ENCODE measurements at regions not wholly inside any gene's neighbourhood (a gene's known extent, or its start where the extent isn't known, plus 50 kb on each side); places are given as distances from the start of the nearest gene placed in this dataset.

DNA sequence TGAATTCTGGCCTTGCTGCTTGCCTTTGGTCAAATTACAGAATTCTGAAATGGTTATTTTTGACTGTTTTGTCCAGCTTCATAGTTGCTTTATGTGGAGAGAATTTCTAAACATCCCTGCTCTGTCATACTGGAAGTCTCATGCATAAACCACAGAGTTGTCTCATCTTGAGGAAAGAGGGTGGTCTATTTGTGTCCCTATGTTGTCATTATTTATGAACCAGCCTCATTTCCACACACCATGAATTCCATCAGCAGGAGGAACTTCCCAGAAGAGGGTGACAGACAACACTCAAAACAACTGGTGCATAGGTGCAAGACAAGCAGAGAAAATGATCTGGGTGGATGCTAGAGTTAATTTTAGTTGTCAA, 525.8 kb upstream of the GOT2 start:
- intact Hi-C loops (cut with DNase I; ENCODE audit: low total_unique reads) = no loop called here
- H3K4me1 ChIP-seq = no peaks in the 10 kb centered on the region

DNA sequence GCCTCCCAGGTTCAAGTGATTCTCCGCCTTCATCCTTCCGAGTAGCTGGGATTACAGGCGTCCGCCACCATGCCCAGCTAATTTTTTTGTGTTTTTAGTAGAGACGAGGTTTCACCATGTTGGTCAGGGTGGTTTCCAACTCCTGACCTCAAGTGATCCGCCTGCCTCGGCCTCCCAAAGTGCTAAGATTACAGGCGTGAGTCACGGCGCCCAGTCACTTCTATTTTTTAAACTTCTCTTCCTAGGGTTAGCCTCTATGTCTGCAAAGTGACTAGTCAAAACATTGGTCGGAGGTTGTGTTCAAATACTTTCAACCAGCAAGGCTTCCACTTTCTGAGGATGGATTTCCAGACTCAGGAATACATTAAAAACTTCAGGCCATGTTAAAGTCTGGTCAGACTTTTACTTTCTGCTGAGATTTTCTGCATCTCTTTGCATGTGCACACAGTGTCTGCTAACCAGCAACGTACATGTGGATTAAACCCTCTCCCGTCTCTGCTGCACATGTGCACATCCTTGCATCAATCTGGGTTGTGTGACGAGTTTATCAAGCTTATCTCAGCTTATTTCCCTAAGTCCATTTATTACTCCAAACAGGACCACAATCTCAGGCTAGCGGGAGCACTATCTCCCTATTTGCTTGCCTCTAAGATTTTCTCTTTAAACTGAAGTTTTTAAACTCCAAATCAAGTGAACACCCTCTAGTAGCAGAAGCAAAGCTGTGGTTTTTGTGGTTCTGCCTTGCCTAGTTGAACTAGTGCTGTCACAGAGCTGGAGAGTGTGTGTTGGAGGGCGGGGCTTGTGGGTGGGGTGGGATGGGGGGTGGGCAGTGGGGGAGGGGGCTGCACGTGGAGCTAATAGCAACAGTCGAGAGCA, 525.2 kb upstream of the GOT2 start:
- no peaks in the 10 kb centered on the region for H3K36me3 ChIP-seq
- TF ChIP-seq, protein P1, sequence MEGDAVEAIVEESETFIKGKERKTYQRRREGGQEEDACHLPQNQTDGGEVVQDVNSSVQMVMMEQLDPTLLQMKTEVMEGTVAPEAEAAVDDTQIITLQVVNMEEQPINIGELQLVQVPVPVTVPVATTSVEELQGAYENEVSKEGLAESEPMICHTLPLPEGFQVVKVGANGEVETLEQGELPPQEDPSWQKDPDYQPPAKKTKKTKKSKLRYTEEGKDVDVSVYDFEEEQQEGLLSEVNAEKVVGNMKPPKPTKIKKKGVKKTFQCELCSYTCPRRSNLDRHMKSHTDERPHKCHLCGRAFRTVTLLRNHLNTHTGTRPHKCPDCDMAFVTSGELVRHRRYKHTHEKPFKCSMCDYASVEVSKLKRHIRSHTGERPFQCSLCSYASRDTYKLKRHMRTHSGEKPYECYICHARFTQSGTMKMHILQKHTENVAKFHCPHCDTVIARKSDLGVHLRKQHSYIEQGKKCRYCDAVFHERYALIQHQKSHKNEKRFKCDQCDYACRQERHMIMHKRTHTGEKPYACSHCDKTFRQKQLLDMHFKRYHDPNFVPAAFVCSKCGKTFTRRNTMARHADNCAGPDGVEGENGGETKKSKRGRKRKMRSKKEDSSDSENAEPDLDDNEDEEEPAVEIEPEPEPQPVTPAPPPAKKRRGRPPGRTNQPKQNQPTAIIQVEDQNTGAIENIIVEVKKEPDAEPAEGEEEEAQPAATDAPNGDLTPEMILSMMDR (IDR thresholded peaks at IDR 0.05) = no peak
- TF ChIP-seq POLR2A (IDR thresholded peaks at IDR 0.05) = no peak
- no peaks in the 10 kb centered on the region for H3K4me1 ChIP-seq
- no peak for DNase-seq
- H3K9me3 ChIP-seq = no peaks in the 10 kb centered on the region
- no peak overlapping the region for H3K4me3 ChIP-seq
- H3K27ac ChIP-seq = no peak overlapping the region
- intact Hi-C loops (cut with DNase I; ENCODE audit: low total_unique reads) = no loop called here
- no peaks in the 10 kb centered on the region for H3K27me3 ChIP-seq

More for the DNA sequence above, 525.8 kb upstream of the GOT2 start:
- no peaks in the 10 kb centered on the region for H3K36me3 ChIP-seq
- no peak overlapping the region for H3K27ac ChIP-seq
- no peak for TF ChIP-seq POLR2A (IDR thresholded peaks at IDR 0.05)
- TF ChIP-seq, protein P1 (IDR thresholded peaks at IDR 0.05) = no peak
- no peak overlapping the region for H3K4me3 ChIP-seq
- no peaks in the 10 kb centered on the region for H3K9me3 ChIP-seq
- no peaks in the 10 kb centered on the region for H3K27me3 ChIP-seq
- DNase-seq = no peak

DNA sequence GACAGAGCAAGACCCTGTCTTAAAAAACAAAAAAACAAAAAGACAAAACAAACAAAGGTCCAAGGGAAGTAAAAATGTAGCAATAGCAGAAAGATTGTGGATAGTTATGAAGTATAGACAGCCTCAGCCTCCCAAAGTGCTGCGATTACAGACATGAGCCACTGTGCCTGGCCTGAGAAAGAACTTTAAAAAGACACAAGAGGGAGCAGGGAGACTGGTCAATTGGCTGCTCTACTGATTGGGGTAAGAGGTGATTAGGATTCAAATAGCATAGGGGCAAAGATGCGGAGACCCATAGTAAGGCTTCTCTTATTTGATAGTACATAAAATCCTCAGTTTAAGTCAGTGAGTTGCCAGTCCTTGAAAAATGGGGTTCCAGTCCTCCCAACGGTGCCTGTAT, 518.2 kb upstream of the GOT2 start:
- Histone ChIP-seq H3K4me1 (no peaks in the 10 kb centered on the region), H3K27ac (no peak overlapping the region), H3K4me3 (no peak overlapping the region), H3K27me3 (no peaks in the 10 kb centered on the region), H3K9me3 (no peaks in the 10 kb centered on the region), H3K36me3 (no peaks in the 10 kb centered on the region)
- no peak for DNase-seq
- TF ChIP-seq, protein P1 (IDR thresholded peaks at IDR 0.05) = no peak
- no peak for TF ChIP-seq POLR2A (IDR thresholded peaks at IDR 0.05)
- intact Hi-C loops (cut with DNase I; ENCODE audit: low total_unique reads) = no loop called here

DNA sequence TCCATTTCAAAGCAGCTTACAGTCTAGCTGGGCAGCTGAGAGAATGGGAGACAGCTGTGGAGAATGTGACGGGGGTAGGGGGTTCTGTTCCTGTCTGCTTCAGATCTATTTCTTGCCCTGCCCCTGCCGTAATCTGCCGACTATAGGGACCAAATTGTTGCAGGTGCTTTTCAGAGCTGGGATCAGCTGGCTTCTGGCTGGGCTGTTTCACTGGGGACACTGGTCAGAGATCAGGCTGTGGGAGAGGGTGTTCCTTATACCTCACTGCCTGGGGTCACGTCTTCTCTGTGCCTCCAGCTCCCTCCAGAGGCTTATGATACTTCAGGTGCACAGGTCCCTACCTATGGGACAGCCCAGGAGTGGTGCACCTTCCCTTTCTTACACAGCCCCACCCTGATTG, 514.9 kb upstream of the GOT2 start:
- TF ChIP-seq POLR2A (IDR thresholded peaks at IDR 0.05) = no peak
- TF ChIP-seq, protein P1 (IDR thresholded peaks at IDR 0.05) = no peak
- no peaks in the 10 kb centered on the region for H3K36me3 ChIP-seq
- no peaks in the 10 kb centered on the region for H3K4me1 ChIP-seq
- no peak overlapping the region for H3K27ac ChIP-seq
- H3K27me3 ChIP-seq = no peaks in the 10 kb centered on the region
- intact Hi-C loops (cut with DNase I; ENCODE audit: low total_unique reads) = no loop called here
- H3K9me3 ChIP-seq = no peaks in the 10 kb centered on the region
- no peak for DNase-seq
- no peak overlapping the region for H3K4me3 ChIP-seq

DNA sequence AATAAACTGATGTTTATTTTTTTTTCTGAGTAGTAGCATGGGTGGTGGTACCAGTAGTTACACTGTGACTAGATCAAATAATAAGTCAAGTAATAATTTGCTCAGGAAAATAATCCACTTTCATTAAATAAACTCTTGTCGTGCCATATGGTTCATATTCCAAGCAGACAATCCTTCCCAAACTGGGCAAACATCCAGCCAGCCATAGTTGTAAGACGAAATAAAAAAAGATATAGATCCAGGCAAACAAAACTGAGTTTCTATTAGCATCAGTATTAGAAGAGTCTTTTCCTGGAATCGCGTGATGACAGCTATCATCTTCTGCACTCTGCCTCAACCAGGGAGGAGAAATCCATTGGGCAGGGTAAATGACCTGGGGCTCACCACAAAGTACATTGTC, 508.4 kb upstream of the GOT2 start:
- Histone ChIP-seq H3K9me3 (no peaks in the 10 kb centered on the region), H3K36me3 (no peaks in the 10 kb centered on the region), H3K27ac (no peak overlapping the region), H3K4me1 (no peaks in the 10 kb centered on the region), H3K27me3 (no peaks in the 10 kb centered on the region), H3K4me3 (no peak overlapping the region)
- TF ChIP-seq POLR2A (IDR thresholded peaks at IDR 0.05) = no peak
- TF ChIP-seq, protein P1 (IDR thresholded peaks at IDR 0.05) = no peak
- intact Hi-C loops (cut with DNase I; ENCODE audit: low total_unique reads) = no loop called here
- DNase-seq = no peak

Data from uterus (tissue), 3 donors.